Caco-2 (cell line): ENCODE measurements at regions not wholly inside any gene's neighbourhood (a gene's known extent, or its start where the extent isn't known, plus 50 kb on each side); places are given as distances from the start of the nearest gene placed in this dataset.

Experiments
- BruUV-seq: library from RNA; stranded (reverse); fragments of 400-500 nt; replicated peaks from 2 replicates; lab custom pipeline; 2021; lab: Mats Ljungman, UMichigan
- CTCF ChIA-PET: fragments of 300-600 bp; sonication (Branson Sonifier 250); formaldehyde crosslinking; loops from one replicate; lab custom pipeline; 2022; ENCODE audit warnings: antibody characterized with exemption; lab: Charles Lee
- POLR2A ChIA-PET: fragments of 300-600 bp; sonication (Branson Sonifier 250); formaldehyde crosslinking; loops from one replicate; lab custom pipeline; 2022; ENCODE audit warnings: antibody characterized with exemption; lab: Charles Lee
- DNase-seq, 2 experiments: peaks; one replicate each; pipeline versions ENCODE4 v3.0.0 to v3.0.0-alpha.2; 2020 to 2022
- H3K27me3 ChIP-seq: replicated peaks from 2 replicates; pipeline ENCODE4 v1.6.0; 2011; ENCODE audit warnings: low read length; ENCODE audit not compliant: control insufficient read depth, insufficient read depth
- H3K36me3 ChIP-seq: 2 replicates; pipeline ENCODE4 v1.5.1; 2011; ENCODE audit warnings: low read length; ENCODE audit not compliant: control insufficient read depth, insufficient read depth
- H3K4me1 ChIP-seq: fragments of 250-450 bp; sonication (Bioruptor Pico); 2 replicates; pipeline ENCODE4 v1.5.1; 2020; ENCODE audit warnings: mild to moderate bottlenecking
- H3K4me3 ChIP-seq: 2 replicates; pipeline ENCODE4 v1.5.1; 2011; ENCODE audit warnings: low read depth, mild to moderate bottlenecking, control low read depth, low read length
- H3K9me3 ChIP-seq: fragments of 250-450 bp; sonication (Bioruptor Pico); 2 replicates; pipeline ENCODE4 v1.5.1; 2020; ENCODE audit warnings: mild to moderate bottlenecking, moderate library complexity
- H3K27ac Mint-ChIP-seq: one replicate; pipeline ENCODE4 v1.8.0; 2022; ENCODE audit warnings: mixed read lengths; ENCODE audit not compliant: unreplicated experiment
- H3K27me3 Mint-ChIP-seq: one replicate; pipeline ENCODE4 v1.8.0; 2022; ENCODE audit warnings: mixed read lengths; ENCODE audit not compliant: insufficient read depth, unreplicated experiment
- H3K36me3 Mint-ChIP-seq: one replicate; pipeline ENCODE4 v1.8.0; 2022; ENCODE audit warnings: mild to moderate bottlenecking, mixed read lengths; ENCODE audit not compliant: insufficient read depth, unreplicated experiment
- H3K4me1 Mint-ChIP-seq: one replicate; pipeline ENCODE4 v1.8.0; 2022; ENCODE audit warnings: low read depth, mixed read lengths; ENCODE audit not compliant: unreplicated experiment
- H3K4me3 Mint-ChIP-seq: one replicate; pipeline ENCODE4 v1.8.0; 2022; ENCODE audit warnings: mild to moderate bottlenecking, moderate library complexity, mixed read lengths; ENCODE audit not compliant: unreplicated experiment
- H3K9me3 Mint-ChIP-seq: one replicate; pipeline ENCODE4 v1.8.0; 2022; ENCODE audit warnings: mixed read lengths; ENCODE audit not compliant: unreplicated experiment
- intact Hi-C: fragments of 100-400 bp; cut with micrococcal nuclease; formaldehyde crosslinking; loops from one replicate; pipeline ENCODE4 v1.10.0; 2022; ENCODE audit not compliant: unreplicated experiment
- TF ChIP-seq, protein P1 (sequence below), 2 experiments: fragments of 200-600 bp in 1 of 2; IDR thresholded peaks; 1 replicate in 1 of 2; 2 replicates in 1 of 2; pipeline versions ENCODE4 v1.5.1 to v1.8.0; 2011 to 2022; ENCODE audit warnings: antibody characterized with exemption in 1 of 2, control low read depth in 1 of 2, inconsistent platforms in 1 of 2, low read depth in 1 of 2, low read length in 1 of 2, mild to moderate bottlenecking in 1 of 2, moderate library complexity in 1 of 2; ENCODE audit not compliant: insufficient read depth in 1 of 2, severe bottlenecking in 1 of 2, unreplicated experiment in 1 of 2

DNA sequence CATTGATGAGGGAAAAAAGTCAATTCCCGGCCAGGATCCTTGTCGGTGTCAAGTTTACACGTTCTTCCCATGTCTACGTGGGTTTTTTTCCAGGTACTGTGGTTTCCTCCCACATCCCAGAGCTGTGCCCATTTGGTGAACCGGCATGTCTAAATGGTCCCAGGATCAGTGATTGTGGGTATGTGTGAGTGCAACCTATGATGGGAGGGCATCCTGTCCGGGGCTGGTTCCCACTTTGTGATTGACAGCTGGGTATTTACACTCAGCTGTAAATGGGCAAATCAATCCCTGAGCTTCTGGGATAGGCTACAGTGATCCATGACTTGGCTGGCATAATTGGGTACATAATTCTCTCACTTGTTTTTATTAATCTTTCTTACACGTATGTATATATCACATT lies 91.2 kb upstream of the IRX6 start:
- intact Hi-C loops: no loop called here
- POLR2A ChIA-PET: no interaction called here

DNA sequence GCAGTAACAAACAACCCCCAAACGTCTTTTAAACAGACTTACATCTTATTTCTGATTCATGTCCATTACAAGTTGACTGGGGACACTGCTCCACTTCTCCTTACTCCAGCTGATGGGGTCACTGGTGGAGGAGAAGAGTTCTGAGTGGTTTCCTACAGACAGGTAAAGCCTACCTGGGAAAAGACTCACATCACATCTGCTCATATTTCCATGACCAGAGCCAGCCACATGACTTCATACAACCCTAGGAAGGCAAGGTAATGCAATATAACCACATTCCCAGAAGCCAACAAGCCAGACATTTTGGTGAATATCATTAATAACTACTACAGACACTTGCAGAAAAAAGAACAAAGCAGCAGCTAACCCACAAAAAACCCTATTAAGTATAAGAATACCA lies 90.5 kb upstream of the IRX6 start:
- Mint-ChIP-seq H3K4me1 (no peaks in the 10 kb centered on the region), H3K9me3 (no peaks in the 10 kb centered on the region), H3K27me3 (peaks cover 11% of the 10 kb centered on the region), H3K4me3 (no peak overlapping the region), H3K27ac (no peak overlapping the region), H3K36me3 (no peaks in the 10 kb centered on the region)
- no peaks in the 10 kb centered on the region for H3K4me1 ChIP-seq
- TF ChIP-seq, protein P1, sequence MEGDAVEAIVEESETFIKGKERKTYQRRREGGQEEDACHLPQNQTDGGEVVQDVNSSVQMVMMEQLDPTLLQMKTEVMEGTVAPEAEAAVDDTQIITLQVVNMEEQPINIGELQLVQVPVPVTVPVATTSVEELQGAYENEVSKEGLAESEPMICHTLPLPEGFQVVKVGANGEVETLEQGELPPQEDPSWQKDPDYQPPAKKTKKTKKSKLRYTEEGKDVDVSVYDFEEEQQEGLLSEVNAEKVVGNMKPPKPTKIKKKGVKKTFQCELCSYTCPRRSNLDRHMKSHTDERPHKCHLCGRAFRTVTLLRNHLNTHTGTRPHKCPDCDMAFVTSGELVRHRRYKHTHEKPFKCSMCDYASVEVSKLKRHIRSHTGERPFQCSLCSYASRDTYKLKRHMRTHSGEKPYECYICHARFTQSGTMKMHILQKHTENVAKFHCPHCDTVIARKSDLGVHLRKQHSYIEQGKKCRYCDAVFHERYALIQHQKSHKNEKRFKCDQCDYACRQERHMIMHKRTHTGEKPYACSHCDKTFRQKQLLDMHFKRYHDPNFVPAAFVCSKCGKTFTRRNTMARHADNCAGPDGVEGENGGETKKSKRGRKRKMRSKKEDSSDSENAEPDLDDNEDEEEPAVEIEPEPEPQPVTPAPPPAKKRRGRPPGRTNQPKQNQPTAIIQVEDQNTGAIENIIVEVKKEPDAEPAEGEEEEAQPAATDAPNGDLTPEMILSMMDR (IDR thresholded peaks at IDR 0.05; ENCODE audit: insufficient read depth in 1 of 2, low read depth in 1 of 2, low read length in 1 of 2, severe bottlenecking in 1 of 2, unreplicated experiment in 1 of 2): no peak
- DNase-seq: no peak
- H3K36me3 ChIP-seq: no peaks in the 10 kb centered on the region
- intact Hi-C loops: no loop called here
- CTCF ChIA-PET: no interaction called here
- POLR2A ChIA-PET: no interaction called here
- no TSS peak for BruUV-seq
- H3K27me3 ChIP-seq: peaks cover 1% of the 10 kb centered on the region; the same call in 1 of the 2 replicates
- no peak overlapping the region for H3K4me3 ChIP-seq
- no peaks in the 10 kb centered on the region for H3K9me3 ChIP-seq

More for the DNA sequence above, 91.2 kb upstream of the IRX6 start:
- Mint-ChIP-seq H3K27me3 (peaks cover 11% of the 10 kb centered on the region), H3K27ac (no peak overlapping the region), H3K36me3 (no peaks in the 10 kb centered on the region), H3K4me1 (no peaks in the 10 kb centered on the region), H3K4me3 (no peak overlapping the region), H3K9me3 (no peaks in the 10 kb centered on the region)
- TF ChIP-seq, protein P1 (IDR thresholded peaks at IDR 0.05; ENCODE audit: insufficient read depth in 1 of 2, low read depth in 1 of 2, low read length in 1 of 2, severe bottlenecking in 1 of 2, unreplicated experiment in 1 of 2): no peak
- DNase-seq: no peak
- BruUV-seq: no TSS peak
- Histone ChIP-seq H3K27me3 (peaks cover 1% of the 10 kb centered on the region; the same call in 1 of the 2 replicates), H3K4me3 (no peak overlapping the region), H3K9me3 (no peaks in the 10 kb centered on the region), H3K4me1 (no peaks in the 10 kb centered on the region), H3K36me3 (no peaks in the 10 kb centered on the region)
- CTCF ChIA-PET: no interaction called here

DNA sequence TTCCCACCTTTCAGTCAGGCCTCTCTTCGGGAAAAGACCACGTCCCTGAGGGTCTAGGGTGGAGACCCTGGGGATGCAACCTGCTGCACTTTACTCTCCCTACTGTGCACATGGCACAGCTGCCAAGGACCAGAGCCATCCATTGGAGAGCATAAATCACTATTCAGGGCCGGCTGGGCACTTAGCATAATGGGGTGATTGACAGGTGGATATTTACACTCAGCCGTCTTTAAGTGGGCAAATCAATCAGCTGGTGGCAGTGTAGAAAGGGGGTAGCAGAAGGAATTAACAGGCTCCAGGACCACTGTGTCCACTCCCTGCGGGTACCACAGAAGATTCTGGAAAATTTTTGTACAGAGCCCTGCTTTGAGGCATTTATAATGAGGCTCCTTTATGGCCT lies 87.3 kb upstream of the IRX6 start:
- no peaks in the 10 kb centered on the region for H3K36me3 Mint-ChIP-seq
- DNase-seq: no peak
- CTCF ChIA-PET: no interaction called here
- Histone ChIP-seq H3K4me3 (no peak overlapping the region), H3K9me3 (no peaks in the 10 kb centered on the region), H3K27me3 (peaks cover 1% of the 10 kb centered on the region; the same call in 1 of the 2 replicates), H3K4me1 (no peaks in the 10 kb centered on the region), H3K36me3 (no peaks in the 10 kb centered on the region)
- H3K4me3 Mint-ChIP-seq: no peak overlapping the region
- no peak overlapping the region for H3K27ac Mint-ChIP-seq
- peaks cover 8% of the 10 kb centered on the region for H3K27me3 Mint-ChIP-seq
- intact Hi-C loops: no loop called here
- BruUV-seq: no TSS peak
- POLR2A ChIA-PET: no interaction called here
- H3K4me1 Mint-ChIP-seq: no peaks in the 10 kb centered on the region
- TF ChIP-seq, protein P1 (IDR thresholded peaks at IDR 0.05; ENCODE audit: insufficient read depth in 1 of 2, low read depth in 1 of 2, low read length in 1 of 2, severe bottlenecking in 1 of 2, unreplicated experiment in 1 of 2): no peak
- no peaks in the 10 kb centered on the region for H3K9me3 Mint-ChIP-seq
